ENCODE measurements at regions not wholly inside any gene's neighbourhood (a gene's known extent, or its start where the extent isn't known, plus 50 kb on each side); places are given as distances from the start of the nearest gene placed in this dataset.

GRCh38 chr9:81833563-81834345, 94.5 kb upstream of the SPATA31D4 start:
- H3K36me3 Mint-ChIP-seq (ENCODE audit: low read depth): no peaks in the 10 kb centered on the region
- H3K9me3 Mint-ChIP-seq: no peaks in the 10 kb centered on the region
- DNase-seq: no peak
- ChIA-PET POLR2A (no interaction called here), CTCF (no interaction called here)
- H3K4me3 Mint-ChIP-seq: no peak overlapping the region
- no peaks in the 10 kb centered on the region for H3K4me1 Mint-ChIP-seq
- H3K27ac Mint-ChIP-seq: no peak overlapping the region
- no peaks in the 10 kb centered on the region for H3K27me3 Mint-ChIP-seq

GRCh38 chr9:81841333-81841732, 86.9 kb upstream of the SPATA31D4 start:
- Mint-ChIP-seq H3K27me3 (no peaks in the 10 kb centered on the region), H3K27ac (no peak overlapping the region), H3K36me3 (ENCODE audit: low read depth) (no peaks in the 10 kb centered on the region), H3K4me1 (no peaks in the 10 kb centered on the region), H3K9me3 (peaks cover 5% of the 10 kb centered on the region), H3K4me3 (no peak overlapping the region)
- CTCF ChIA-PET: no interaction called here
- no peak for DNase-seq
- POLR2A ChIA-PET: no interaction called here

GRCh38 chr9:81844131-81844567, 84.1 kb upstream of the SPATA31D4 start:
- Mint-ChIP-seq H3K4me1 (no peaks in the 10 kb centered on the region), H3K9me3 (peaks cover 5% of the 10 kb centered on the region), H3K27ac (no peak overlapping the region), H3K27me3 (no peaks in the 10 kb centered on the region), H3K4me3 (no peak overlapping the region), H3K36me3 (ENCODE audit: low read depth) (no peaks in the 10 kb centered on the region)
- CTCF ChIA-PET: no interaction called here
- POLR2A ChIA-PET: no interaction called here
- DNase-seq: no peak

- H3K27ac Mint-ChIP-seq: no peak overlapping the region
- H3K4me1 Mint-ChIP-seq: no peaks in the 10 kb centered on the region
- ChIA-PET CTCF (no interaction called here), POLR2A (no interaction called here)
- no peak overlapping the region for H3K4me3 Mint-ChIP-seq
- no peaks in the 10 kb centered on the region for H3K9me3 Mint-ChIP-seq
- no peaks in the 10 kb centered on the region for H3K27me3 Mint-ChIP-seq
- DNase-seq: no peak
- no peaks in the 10 kb centered on the region for H3K36me3 Mint-ChIP-seq (ENCODE audit: low read depth)
These were observed 80.9 kb upstream of the SPATA31D4 start for GRCh38 chr9:81847181-81847915.

- Mint-ChIP-seq H3K36me3 (ENCODE audit: low read depth) (no peaks in the 10 kb centered on the region), H3K9me3 (no peaks in the 10 kb centered on the region), H3K27me3 (no peaks in the 10 kb centered on the region), H3K4me3 (no peak overlapping the region), H3K4me1 (no peaks in the 10 kb centered on the region), H3K27ac (no peak overlapping the region)
- CTCF ChIA-PET: no interaction called here
- POLR2A ChIA-PET: no interaction called here
- DNase-seq: no peak
These were observed 79.8 kb upstream of the SPATA31D4 start for GRCh38 chr9:81848472-81848871.

GRCh38 chr9:81849631-81850259, 78.5 kb upstream of the SPATA31D4 start:
- CTCF ChIA-PET: no interaction called here
- no peaks in the 10 kb centered on the region for H3K36me3 Mint-ChIP-seq (ENCODE audit: low read depth)
- H3K4me1 Mint-ChIP-seq: no peaks in the 10 kb centered on the region
- POLR2A ChIA-PET: no interaction called here
- DNase-seq: no peak
- H3K27me3 Mint-ChIP-seq: no peaks in the 10 kb centered on the region
- H3K4me3 Mint-ChIP-seq: no peak overlapping the region
- H3K27ac Mint-ChIP-seq: no peak overlapping the region
- H3K9me3 Mint-ChIP-seq: no peaks in the 10 kb centered on the region

GRCh38 chr9:81850724-81851123, 77.5 kb upstream of the SPATA31D4 start:
- no peaks in the 10 kb centered on the region for H3K9me3 Mint-ChIP-seq
- no peak for DNase-seq
- no peak overlapping the region for H3K27ac Mint-ChIP-seq
- CTCF ChIA-PET: no interaction called here
- no peaks in the 10 kb centered on the region for H3K36me3 Mint-ChIP-seq (ENCODE audit: low read depth)
- POLR2A ChIA-PET: no interaction called here
- H3K4me1 Mint-ChIP-seq: no peaks in the 10 kb centered on the region
- no peaks in the 10 kb centered on the region for H3K27me3 Mint-ChIP-seq
- H3K4me3 Mint-ChIP-seq: no peak overlapping the region

- Mint-ChIP-seq H3K4me1 (no peaks in the 10 kb centered on the region), H3K36me3 (ENCODE audit: low read depth) (no peaks in the 10 kb centered on the region), H3K27ac (no peak overlapping the region), H3K9me3 (no peaks in the 10 kb centered on the region), H3K27me3 (no peaks in the 10 kb centered on the region), H3K4me3 (no peak overlapping the region)
- ChIA-PET POLR2A (no interaction called here), CTCF (no interaction called here)
- DNase-seq: no peak
These were observed 76.9 kb upstream of the SPATA31D4 start for GRCh38 chr9:81851340-81851739.

GRCh38 chr9:81852820-81853219, 75.4 kb upstream of the SPATA31D4 start:
- no peaks in the 10 kb centered on the region for H3K36me3 Mint-ChIP-seq (ENCODE audit: low read depth)
- no peak for DNase-seq
- H3K4me1 Mint-ChIP-seq: no peaks in the 10 kb centered on the region
- no peak overlapping the region for H3K4me3 Mint-ChIP-seq
- ChIA-PET CTCF (no interaction called here), POLR2A (no interaction called here)
- H3K9me3 Mint-ChIP-seq: no peaks in the 10 kb centered on the region
- no peak overlapping the region for H3K27ac Mint-ChIP-seq
- H3K27me3 Mint-ChIP-seq: no peaks in the 10 kb centered on the region

- no peak for DNase-seq
- H3K27me3 Mint-ChIP-seq: no peaks in the 10 kb centered on the region
- POLR2A ChIA-PET: no interaction called here
- H3K4me3 Mint-ChIP-seq: no peak overlapping the region
- no peak overlapping the region for H3K27ac Mint-ChIP-seq
- H3K36me3 Mint-ChIP-seq (ENCODE audit: low read depth): no peaks in the 10 kb centered on the region
- CTCF ChIA-PET: no interaction called here
- no peaks in the 10 kb centered on the region for H3K9me3 Mint-ChIP-seq
- H3K4me1 Mint-ChIP-seq: no peaks in the 10 kb centered on the region
These were observed 72.7 kb upstream of the SPATA31D4 start for GRCh38 chr9:81855538-81855937.

- DNase-seq: no peak
- Mint-ChIP-seq H3K27me3 (no peaks in the 10 kb centered on the region), H3K36me3 (ENCODE audit: low read depth) (no peaks in the 10 kb centered on the region), H3K4me3 (no peak overlapping the region), H3K4me1 (no peaks in the 10 kb centered on the region), H3K9me3 (no peaks in the 10 kb centered on the region), H3K27ac (no peak overlapping the region)
- ChIA-PET POLR2A (no interaction called here), CTCF (no interaction called here)
These were observed 69.4 kb upstream of the SPATA31D4 start for GRCh38 chr9:81858657-81859430.

- Mint-ChIP-seq H3K27me3 (no peaks in the 10 kb centered on the region), H3K4me3 (no peak overlapping the region), H3K4me1 (no peaks in the 10 kb centered on the region), H3K36me3 (ENCODE audit: low read depth) (no peaks in the 10 kb centered on the region), H3K27ac (no peak overlapping the region), H3K9me3 (no peaks in the 10 kb centered on the region)
- DNase-seq: no peak
- CTCF ChIA-PET: no interaction called here
- POLR2A ChIA-PET: no interaction called here
These were observed 67.6 kb upstream of the SPATA31D4 start for GRCh38 chr9:81860581-81860980.

- ChIA-PET POLR2A (no interaction called here), CTCF (no interaction called here)
- Mint-ChIP-seq H3K4me1 (no peaks in the 10 kb centered on the region), H3K4me3 (no peak overlapping the region), H3K9me3 (no peaks in the 10 kb centered on the region), H3K36me3 (ENCODE audit: low read depth) (no peaks in the 10 kb centered on the region), H3K27ac (no peak overlapping the region), H3K27me3 (no peaks in the 10 kb centered on the region)
- DNase-seq: no peak
These were observed 66.6 kb upstream of the SPATA31D4 start for GRCh38 chr9:81861644-81862043.

All from activated CD4-positive, alpha-beta memory T cell treated with anti-CD3 and anti-CD28 coated beads, Interleukin-2, amount 10 ng/mL, durations not matched to agents 7 days and 5 days (primary cell).